GM23248 (cell line): ENCODE measurements at regions not wholly inside any gene's neighbourhood (a gene's known extent, or its start where the extent isn't known, plus 50 kb on each side); places are given as distances from the start of the nearest gene placed in this dataset.

Experiments
- EZH2 ChIP-seq: fragments of 200-600 bp; sonication (generic); IDR thresholded peaks from 2 replicates; pipeline ENCODE4 v1.6.1; 2018; ENCODE audit warnings: antibody characterized with exemption, mild to moderate bottlenecking; ENCODE audit not compliant: insufficient read depth, poor library complexity, severe bottlenecking
- EZH2phosphoT487 ChIP-seq: fragments of 200-600 bp; sonication (generic); IDR thresholded peaks from 2 replicates; pipeline ENCODE4 v1.6.1; 2018; ENCODE audit warnings: antibody characterized with exemption, moderate library complexity, mild to moderate bottlenecking, low read depth; ENCODE audit not compliant: insufficient read depth

GRCh38 chr17:71339206-71339605 lies 781.6 kb upstream of the SOX9 start:
- TF ChIP-seq EZH2phosphoT487, result no peak
- no peak for TF ChIP-seq EZH2
